ENCODE measurements at regions not wholly inside any gene's neighbourhood (a gene's known extent, or its start where the extent isn't known, plus 50 kb on each side); places are given as distances from the start of the nearest gene placed in this dataset.

DNA sequence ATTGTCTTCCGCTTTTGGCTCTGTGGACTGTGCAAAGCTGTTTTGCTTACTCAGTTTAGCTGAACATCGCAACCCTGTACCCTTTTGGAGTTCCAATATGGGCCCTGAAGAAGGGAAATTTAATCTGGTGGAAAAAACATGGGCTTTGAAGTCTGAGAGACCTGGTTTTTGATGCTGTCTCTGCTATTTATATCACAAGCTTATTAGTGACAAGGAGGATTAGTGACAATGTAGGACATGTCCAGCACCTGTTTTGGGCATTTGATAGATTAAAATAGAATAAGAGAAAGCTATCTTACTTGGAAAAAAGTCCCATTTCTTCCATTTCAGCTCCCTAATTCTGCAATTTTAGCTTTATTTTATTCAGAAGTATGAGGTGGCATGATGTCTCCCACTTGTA, 417.3 kb downstream of the SPRY1 start:
- TF ChIP-seq CTCF (IDR thresholded peaks at IDR 0.05; ENCODE audit: borderline replicate concordance), result no peak
- H3K27ac ChIP-seq (replicated peaks), result no peak overlapping the region

GRCh38 chr4:123816462-123816861, 419.9 kb downstream of the SPRY1 start:
- H3K4me3 ChIP-seq, result no peak overlapping the region
- intact Hi-C loops (cut with micrococcal nuclease), result no loop called here

More for the DNA sequence above, 417.3 kb downstream of the SPRY1 start:
- H3K4me3 ChIP-seq, result no peak overlapping the region
- no peak for DNase-seq
- intact Hi-C loops (cut with micrococcal nuclease), result no loop called here
- H3K9me3 ChIP-seq (replicated peaks), result no peaks in the 10 kb centered on the region
- H3K36me3 ChIP-seq, result no peaks in the 10 kb centered on the region
- no peaks in the 10 kb centered on the region for H3K4me1 ChIP-seq
- H3K27me3 ChIP-seq (ENCODE audit: low read depth), result no peaks in the 10 kb centered on the region

GRCh38 chr4:123817025-123817688, 420.6 kb downstream of the SPRY1 start:
- no peaks in the 10 kb centered on the region for H3K4me1 ChIP-seq
- no peaks in the 10 kb centered on the region for H3K36me3 ChIP-seq
- H3K9me3 ChIP-seq (replicated peaks), result no peaks in the 10 kb centered on the region
- no peak for DNase-seq
- H3K27ac ChIP-seq (replicated peaks), result no peak overlapping the region
- no peak for TF ChIP-seq CTCF (IDR thresholded peaks at IDR 0.05; ENCODE audit: borderline replicate concordance)
- intact Hi-C loops (cut with micrococcal nuclease), result no loop called here
- H3K27me3 ChIP-seq (ENCODE audit: low read depth), result no peaks in the 10 kb centered on the region
- no peak overlapping the region for H3K4me3 ChIP-seq

More at GRCh38 chr4:123816462-123816861, 419.9 kb downstream of the SPRY1 start:
- no peak for TF ChIP-seq CTCF (IDR thresholded peaks at IDR 0.05; ENCODE audit: borderline replicate concordance)
- Histone ChIP-seq H3K4me1 (no peaks in the 10 kb centered on the region), H3K9me3 (replicated peaks) (no peaks in the 10 kb centered on the region), H3K36me3 (no peaks in the 10 kb centered on the region), H3K27me3 (ENCODE audit: low read depth) (no peaks in the 10 kb centered on the region), H3K27ac (replicated peaks) (no peak overlapping the region)
- DNase-seq, result no peak

GRCh38 chr4:123819362-123820035, 422.9 kb downstream of the SPRY1 start:
- Histone ChIP-seq H3K4me3 (no peak overlapping the region), H3K36me3 (no peaks in the 10 kb centered on the region), H3K27me3 (ENCODE audit: low read depth) (no peaks in the 10 kb centered on the region), H3K27ac (replicated peaks) (no peak overlapping the region), H3K9me3 (replicated peaks) (no peaks in the 10 kb centered on the region), H3K4me1 (no peaks in the 10 kb centered on the region)
- no peak for TF ChIP-seq CTCF (IDR thresholded peaks at IDR 0.05; ENCODE audit: borderline replicate concordance)
- no peak for DNase-seq
- intact Hi-C loops (cut with micrococcal nuclease), result no loop called here

GRCh38 chr4:123821861-123822260, 425.3 kb downstream of the SPRY1 start:
- Histone ChIP-seq H3K27me3 (ENCODE audit: low read depth) (no peaks in the 10 kb centered on the region), H3K4me1 (peaks cover 7% of the 10 kb centered on the region), H3K4me3 (no peak overlapping the region), H3K36me3 (no peaks in the 10 kb centered on the region), H3K27ac (replicated peaks) (no peak overlapping the region), H3K9me3 (replicated peaks) (no peaks in the 10 kb centered on the region)
- no peak for DNase-seq
- no peak for TF ChIP-seq CTCF (IDR thresholded peaks at IDR 0.05; ENCODE audit: borderline replicate concordance)
- intact Hi-C loops (cut with micrococcal nuclease), result no loop called here

All from left ventricle myocardium inferior (tissue), 1 donor.